Coronary artery (tissue), 2 donors: ENCODE measurements at regions not wholly inside any gene's neighbourhood (a gene's known extent, or its start where the extent isn't known, plus 50 kb on each side); places are given as distances from the start of the nearest gene placed in this dataset.
"Not testable (repeated sequence)": the region's sequence is repeated elsewhere in the genome, so short reads cannot be mapped to it uniquely, and the experiment has no call there.

Source experiments
- DNase-seq: peaks from one replicate; pipeline ENCODE4 v3.0.0-alpha.2; 2017; ENCODE audit warnings: low spot score
- H3K27ac ChIP-seq, 2 donors: fragments of 200-600 bp; sonication (generic); one replicate each; pipeline ENCODE4 v1.5.1; 2016 to 2019
- H3K4me3 ChIP-seq: fragments of 200-600 bp; sonication (generic); 2 replicates; pipeline ENCODE4 v1.5.1; 2016; ENCODE audit warnings: mild to moderate bottlenecking, moderate library complexity
- TF ChIP-seq, protein P1 (sequence below): fragments of 200-600 bp; sonication (generic); IDR thresholded peaks from one replicate; pipeline ENCODE4 v1.5.1; 2019; ENCODE audit warnings: antibody characterized with exemption

DNA sequence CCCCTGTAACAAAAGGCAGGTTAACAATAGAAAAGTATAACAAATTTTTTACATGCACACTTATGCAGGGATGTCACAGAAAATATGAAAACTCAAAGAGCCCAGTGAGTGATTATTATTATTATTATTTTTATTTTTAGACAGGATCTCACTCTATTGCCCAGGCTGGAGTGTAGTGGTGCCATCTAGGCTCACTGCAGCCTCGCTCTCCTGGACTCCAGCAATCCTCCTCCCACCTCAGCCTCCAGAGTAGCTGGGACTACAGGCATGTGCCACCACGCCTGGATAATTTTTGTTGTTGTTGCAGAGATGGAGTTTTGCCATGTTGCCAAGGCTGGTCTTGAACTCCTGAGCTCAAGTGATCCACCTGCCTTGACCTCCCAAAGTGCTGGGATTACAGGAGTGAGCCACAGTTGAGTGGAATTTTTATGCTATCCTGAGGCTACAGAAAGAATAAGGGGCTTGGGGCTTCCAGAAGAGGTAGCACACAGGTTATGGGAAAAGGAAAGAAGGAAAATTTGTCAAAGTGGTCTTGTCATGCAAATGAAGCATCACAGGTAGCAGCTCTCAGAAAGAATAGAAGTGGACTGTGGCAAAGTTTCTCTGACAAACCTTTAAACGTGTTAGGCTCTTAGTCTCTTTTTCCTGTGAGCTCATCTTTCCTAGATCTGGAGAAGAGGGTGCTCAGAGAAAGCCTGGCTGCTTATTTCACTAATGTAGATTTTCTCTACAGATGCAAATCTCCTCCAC, 87.7 kb upstream of the LSM14A start:
- Histone ChIP-seq H3K27ac (no peak overlapping the region), H3K4me3 (no peak overlapping the region)
- DNase-seq: no peak
- TF ChIP-seq, protein P1, sequence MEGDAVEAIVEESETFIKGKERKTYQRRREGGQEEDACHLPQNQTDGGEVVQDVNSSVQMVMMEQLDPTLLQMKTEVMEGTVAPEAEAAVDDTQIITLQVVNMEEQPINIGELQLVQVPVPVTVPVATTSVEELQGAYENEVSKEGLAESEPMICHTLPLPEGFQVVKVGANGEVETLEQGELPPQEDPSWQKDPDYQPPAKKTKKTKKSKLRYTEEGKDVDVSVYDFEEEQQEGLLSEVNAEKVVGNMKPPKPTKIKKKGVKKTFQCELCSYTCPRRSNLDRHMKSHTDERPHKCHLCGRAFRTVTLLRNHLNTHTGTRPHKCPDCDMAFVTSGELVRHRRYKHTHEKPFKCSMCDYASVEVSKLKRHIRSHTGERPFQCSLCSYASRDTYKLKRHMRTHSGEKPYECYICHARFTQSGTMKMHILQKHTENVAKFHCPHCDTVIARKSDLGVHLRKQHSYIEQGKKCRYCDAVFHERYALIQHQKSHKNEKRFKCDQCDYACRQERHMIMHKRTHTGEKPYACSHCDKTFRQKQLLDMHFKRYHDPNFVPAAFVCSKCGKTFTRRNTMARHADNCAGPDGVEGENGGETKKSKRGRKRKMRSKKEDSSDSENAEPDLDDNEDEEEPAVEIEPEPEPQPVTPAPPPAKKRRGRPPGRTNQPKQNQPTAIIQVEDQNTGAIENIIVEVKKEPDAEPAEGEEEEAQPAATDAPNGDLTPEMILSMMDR: no peak

DNA sequence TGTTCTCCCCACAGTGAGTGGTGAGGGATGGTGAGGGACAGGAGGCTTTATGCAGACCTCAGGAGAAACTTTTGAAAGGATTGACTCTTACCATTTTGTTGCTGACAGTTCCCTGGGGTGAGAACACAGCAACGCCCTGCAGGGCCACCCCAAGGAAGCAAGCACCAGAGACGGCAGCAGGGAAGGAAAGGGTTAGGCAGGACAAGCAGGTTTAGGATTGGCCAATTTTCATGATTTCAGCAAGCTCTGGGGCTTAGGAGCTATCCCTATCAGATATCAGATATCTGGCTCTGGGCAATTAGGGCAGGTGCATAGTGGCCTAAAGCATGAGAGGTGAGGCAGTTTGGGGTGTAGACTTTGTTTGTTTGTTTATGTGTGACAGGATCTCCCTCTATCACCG, 87.0 kb upstream of the LSM14A start:
- no peak overlapping the region for H3K4me3 ChIP-seq
- TF ChIP-seq, protein P1: no peak
- DNase-seq: no peak
- no peak overlapping the region for H3K27ac ChIP-seq

DNA sequence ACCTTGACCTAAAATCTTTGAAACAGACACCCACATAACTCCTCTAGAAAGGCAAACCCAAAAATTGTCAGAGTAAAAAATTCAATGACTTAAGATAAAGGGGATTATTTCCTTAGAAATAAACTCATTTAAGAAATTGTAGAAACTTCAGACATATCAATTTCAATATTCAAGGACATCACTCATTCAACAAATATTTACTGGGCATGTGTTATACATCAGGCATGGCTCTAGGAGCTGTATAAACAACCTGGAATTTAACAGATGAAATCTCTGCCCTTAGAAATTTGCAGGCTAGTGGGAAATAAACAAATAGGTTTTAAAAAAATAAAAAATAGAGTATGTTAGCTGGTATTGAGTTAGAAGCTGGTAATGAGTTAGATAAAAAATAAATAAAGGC, 84.0 kb upstream of the LSM14A start:
- no peak overlapping the region for H3K4me3 ChIP-seq
- DNase-seq: no peak
- TF ChIP-seq, protein P1: no peak
- H3K27ac ChIP-seq: no peak overlapping the region

DNA sequence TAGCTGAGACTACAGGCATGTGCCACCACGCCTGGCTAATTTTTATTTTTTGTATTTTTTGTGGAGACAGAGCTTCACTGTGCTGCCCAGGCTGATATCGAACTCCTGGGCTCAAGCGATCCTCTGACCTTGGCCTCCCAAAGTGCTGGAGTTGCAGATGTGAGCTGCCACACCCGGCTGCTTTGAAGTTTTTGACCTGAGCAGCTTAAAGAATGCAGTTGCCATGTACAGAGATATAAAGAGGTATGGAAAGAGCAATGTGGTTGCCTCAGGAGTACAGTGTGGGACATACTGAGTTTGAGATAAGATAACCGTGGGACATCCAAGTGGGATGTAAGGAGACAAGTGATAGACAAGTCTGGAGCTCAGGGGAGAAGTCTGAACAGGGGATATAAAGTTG, 82.7 kb upstream of the LSM14A start:
- no peak for DNase-seq
- H3K27ac ChIP-seq: no peak overlapping the region
- no peak overlapping the region for H3K4me3 ChIP-seq
- TF ChIP-seq, protein P1: no peak

DNA sequence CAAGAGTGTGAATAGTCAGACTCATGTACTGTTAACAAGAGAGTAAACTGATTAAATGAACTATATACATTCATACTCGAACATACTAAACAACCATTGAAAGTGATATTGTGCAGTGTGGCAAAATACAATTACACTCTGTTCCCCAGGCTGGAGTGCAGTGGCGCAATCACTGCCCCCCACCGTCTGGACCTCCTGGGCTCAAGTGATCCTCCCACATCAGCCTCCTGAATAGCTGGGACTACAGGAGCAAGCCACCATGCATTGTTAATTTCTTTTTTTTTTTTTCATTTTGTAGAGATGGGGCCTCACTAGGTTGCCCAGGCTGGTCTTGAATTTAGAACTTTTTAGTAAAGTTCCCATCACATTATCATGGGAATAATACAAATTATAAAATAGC, 77.3 kb upstream of the LSM14A start:
- no peak for DNase-seq
- TF ChIP-seq, protein P1: no peak
- Histone ChIP-seq H3K27ac (no peak overlapping the region), H3K4me3 (no peak overlapping the region)

DNA sequence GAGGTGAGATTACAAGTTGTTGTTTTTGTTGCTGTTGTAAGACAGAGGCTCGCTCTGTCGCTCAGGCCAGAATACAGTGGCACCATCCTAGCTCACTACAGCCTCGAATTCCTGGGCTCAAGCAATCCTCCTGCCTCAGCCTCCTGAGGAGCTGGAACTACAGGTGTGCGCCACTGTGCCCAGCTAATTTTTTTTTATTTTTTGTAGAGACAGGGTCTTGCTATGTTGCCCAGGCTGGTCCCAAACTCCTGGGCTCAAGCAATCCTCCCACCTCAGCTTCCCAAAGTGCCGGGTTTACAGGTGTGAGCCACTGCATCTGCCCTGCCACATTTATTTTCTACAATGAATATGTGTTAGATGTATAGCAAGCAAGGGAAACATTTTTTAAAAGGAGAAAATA, 76.9 kb upstream of the LSM14A start:
- not testable (repeated sequence) for DNase-seq, H3K27ac ChIP-seq, H3K4me3 ChIP-seq

DNA sequence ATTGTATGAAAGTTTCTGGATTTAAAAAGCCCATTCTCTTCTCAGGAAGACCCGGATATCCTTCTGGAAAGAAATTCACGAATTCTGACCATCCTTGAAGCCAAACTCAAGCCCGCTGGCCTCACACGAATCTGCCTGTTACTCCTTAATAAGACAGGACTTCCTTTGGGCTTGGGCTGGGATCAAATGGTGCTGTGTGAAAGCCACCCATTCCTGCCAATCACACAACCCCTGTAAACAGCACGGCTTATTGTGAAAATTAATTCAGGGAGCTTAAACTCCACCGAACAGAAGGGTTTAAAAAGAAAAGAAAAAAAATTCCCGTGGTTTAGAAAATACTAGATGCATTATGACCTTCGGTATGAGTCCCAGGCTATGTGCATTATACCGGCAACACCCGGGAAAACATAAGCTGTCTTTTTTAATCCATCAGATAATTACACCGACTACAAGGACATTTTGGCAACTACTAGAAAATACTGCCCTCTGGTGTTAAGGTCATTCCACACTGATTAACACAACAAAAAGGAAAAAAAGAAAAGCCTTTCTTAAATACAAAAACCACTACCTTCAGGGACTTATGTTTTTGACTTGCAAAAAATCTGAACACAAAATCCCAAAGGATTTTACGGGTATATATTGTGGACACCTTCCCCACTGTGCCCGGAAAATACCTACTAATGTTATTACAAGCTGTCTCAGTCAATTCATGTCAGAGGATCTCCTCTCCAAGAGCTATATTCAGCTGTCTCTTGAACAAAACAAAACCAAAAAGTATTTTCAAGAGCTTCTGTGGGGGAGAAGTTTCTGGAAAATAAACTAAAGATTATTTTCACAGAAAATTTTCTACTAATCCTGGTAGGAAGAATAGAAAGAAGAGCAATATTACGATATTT, 76.0 kb upstream of the LSM14A start:
- no peak for DNase-seq
- TF ChIP-seq, protein P1: peak; percentile 27
- Histone ChIP-seq H3K4me3 (no peak overlapping the region), H3K27ac (no peak overlapping the region)
